ENCODE measurements at regions not wholly inside any gene's neighbourhood (a gene's known extent, or its start where the extent isn't known, plus 50 kb on each side); places are given as distances from the start of the nearest gene placed in this dataset.

GRCh38 chr10:123581656-123582055 is 84.5 kb upstream of the GPR26 start:
- ATAC-seq = no peak
- WGBS, 4 donors = 54 to 61% (median 59%) methylated on average over 9 of the region's 9 CpGs
- Histone ChIP-seq H3K27ac (no peak overlapping the region), H3K27me3 (peaks cover 0 to 59% (median 21%) of the 10 kb centered on the region in 9 donors), H3K9me3 (no peaks in the 10 kb centered on the region), H3K36me3 (no peaks in the 10 kb centered on the region), H3K4me1 (peaks cover 0 to 11% (median 0%) of the 10 kb centered on the region in 12 donors), H3K4me3 (no peak overlapping the region)
- intact Hi-C loops (cut with DNase I) = loop anchor here in 9 of 10 donors (1.0 to 10.0 kb wide), 5 partner anchors 385 to 813 kb away; no protein-coding TSS in a partner anchor
- TF ChIP-seq POLR2A (IDR thresholded peaks at IDR 0.05) = no peak
- no peak for TF ChIP-seq CTCF (IDR thresholded peaks at IDR 0.05)
- no peak for DNase-seq

GRCh38 chr10:123582084-123582989 is 83.8 kb upstream of the GPR26 start:
- H3K4me1 ChIP-seq = peaks cover 0 to 11% (median 0%) of the 10 kb centered on the region in 12 donors
- no peaks in the 10 kb centered on the region for H3K36me3 ChIP-seq
- ATAC-seq (peak in 3 of 4 donors; percentile 69 to 79 (median 70)), DNase-seq (peak; percentile 58 to 77 (median 73))
- intact Hi-C loops (cut with DNase I) = loop anchor here in 9 of 10 donors (1.0 to 10.0 kb wide), 5 partner anchors 384 to 812 kb away; no protein-coding TSS in a partner anchor
- H3K27me3 ChIP-seq = peaks cover 0 to 59% (median 21%) of the 10 kb centered on the region in 9 donors
- H3K4me3 ChIP-seq = no peak overlapping the region
- no peaks in the 10 kb centered on the region for H3K9me3 ChIP-seq
- 18 to 27% (median 25%) methylated on average over 6 of the region's 6 CpGs for WGBS, 4 donors
- peak; percentile 68 to 89 (median 77) for TF ChIP-seq CTCF (IDR thresholded peaks at IDR 0.05)
- no peak for TF ChIP-seq POLR2A (IDR thresholded peaks at IDR 0.05)
- H3K27ac ChIP-seq = no peak overlapping the region

GRCh38 chr10:123583639-123584418 is 82.3 kb upstream of the GPR26 start:
- DNase-seq (peak; percentile 63 to 81 (median 76)), ATAC-seq (peak; percentile 59 to 91 (median 78))
- peaks cover 0 to 63% (median 22%) of the 10 kb centered on the region in 9 donors for H3K27me3 ChIP-seq
- no peaks in the 10 kb centered on the region for H3K9me3 ChIP-seq
- 3 to 15% (median 13%) methylated on average over 18 to 24 of the region's 24 CpGs for WGBS, 4 donors
- intact Hi-C loops (cut with DNase I) = loop anchor here in 8 of 10 donors (1.0 to 10.0 kb wide), 6 partner anchors 383 to 811 kb away; no protein-coding TSS in a partner anchor
- H3K36me3 ChIP-seq = no peaks in the 10 kb centered on the region
- H3K4me3 ChIP-seq = no peak overlapping the region
- peaks cover 0 to 11% (median 0%) of the 10 kb centered on the region in 12 donors for H3K4me1 ChIP-seq
- TF ChIP-seq POLR2A (IDR thresholded peaks at IDR 0.05) (no peak), CTCF (IDR thresholded peaks at IDR 0.05) (peak; percentile 56 to 85 (median 70))
- H3K27ac ChIP-seq = peak overlapping the region in 1 of 12 donors; percentile 61
